C4-2B (cell line): ENCODE measurements at regions not wholly inside any gene's neighbourhood (a gene's known extent, or its start where the extent isn't known, plus 50 kb on each side); places are given as distances from the start of the nearest gene placed in this dataset.

Experiments used
- H3K27ac ChIP-seq: fragments of 450-650 bp; 2 replicates; pipeline ENCODE4 v1.5.1; 2017
- CTCF ChIP-seq: fragments of 450-650 bp; conservative IDR thresholded peaks from 2 replicates; pipeline ENCODE4 v1.5.1; 2017; ENCODE audit warnings: mild to moderate bottlenecking
- ZFX ChIP-seq: fragments of 450-650 bp; IDR thresholded peaks from 2 replicates; pipeline ENCODE4 v1.6.1; 2017

GRCh38 chr5:155282503-155283107 lies 269.1 kb downstream of the KIF4B start:
- H3K27ac ChIP-seq: no peak overlapping the region
- TF ChIP-seq CTCF (no peak), ZFX (no peak)

GRCh38 chr5:155285706-155286105 lies 272.2 kb downstream of the KIF4B start:
- TF ChIP-seq CTCF: no peak
- no peak for TF ChIP-seq ZFX
- H3K27ac ChIP-seq: no peak overlapping the region

- H3K27ac ChIP-seq: no peak overlapping the region
- TF ChIP-seq CTCF (no peak), ZFX (no peak)
These were observed 277.4 kb downstream of the KIF4B start for GRCh38 chr5:155290937-155291336.

- H3K27ac ChIP-seq: no peak overlapping the region
- TF ChIP-seq CTCF (no peak), ZFX (no peak)
These were observed 280.1 kb downstream of the KIF4B start for GRCh38 chr5:155293605-155294178.

GRCh38 chr5:155295111-155295510 lies 281.6 kb downstream of the KIF4B start:
- no peak overlapping the region for H3K27ac ChIP-seq
- no peak for TF ChIP-seq ZFX
- no peak for TF ChIP-seq CTCF

GRCh38 chr5:155299386-155300005 lies 285.9 kb downstream of the KIF4B start:
- TF ChIP-seq CTCF (no peak), ZFX (no peak)
- no peak overlapping the region for H3K27ac ChIP-seq

- TF ChIP-seq ZFX: no peak
- H3K27ac ChIP-seq: no peak overlapping the region
These were observed 289.6 kb downstream of the KIF4B start for GRCh38 chr5:155303120-155303519.
